Activated B cell treated with CpG ODN at 0.5 μM for 24 hours (primary cell): ENCODE measurements at regions not wholly inside any gene's neighbourhood (a gene's known extent, or its start where the extent isn't known, plus 50 kb on each side); places are given as distances from the start of the nearest gene placed in this dataset.

Experiments used
- ATAC-seq: fragments of 200-7000 bp; cut with Tn5 transposase; one replicate; pipeline ENCODE4 v1.10.0; 2021; ENCODE audit warnings: low read depth, mild to moderate bottlenecking, moderate library complexity
- CTCF ChIA-PET: fragments of 350-600 bp; sonication (Branson Sonifier 250); formaldehyde crosslinking; loops from one replicate; lab custom pipeline; 2021; ENCODE audit warnings: antibody characterized with exemption; lab: Charles Lee
- POLR2A ChIA-PET: fragments of 350-600 bp; sonication (Branson Sonifier 250); formaldehyde crosslinking; loops from one replicate; lab custom pipeline; 2021; ENCODE audit warnings: antibody characterized with exemption; lab: Charles Lee
- DNase-seq: peaks from one replicate; pipeline ENCODE4 v3.0.0; 2022
- H3K27ac Mint-ChIP-seq: one replicate; pipeline ENCODE4 v1.8.0; 2020; ENCODE audit warnings: mixed read lengths
- H3K27me3 Mint-ChIP-seq: one replicate; pipeline ENCODE4 v1.8.0; 2021; ENCODE audit warnings: mixed read lengths
- H3K36me3 Mint-ChIP-seq: one replicate; pipeline ENCODE4 v1.8.0; 2021; ENCODE audit warnings: low read depth, mixed read lengths
- H3K4me1 Mint-ChIP-seq: one replicate; pipeline ENCODE4 v1.8.0; 2021; ENCODE audit warnings: mixed read lengths
- H3K4me3 Mint-ChIP-seq: one replicate; pipeline ENCODE4 v1.8.0; 2020; ENCODE audit warnings: mild to moderate bottlenecking, mixed read lengths
- H3K9me3 Mint-ChIP-seq: one replicate; pipeline ENCODE4 v1.8.0; 2020; ENCODE audit warnings: mixed read lengths
- CTCF ChIP-seq: fragments of 200-600 bp; IDR thresholded peaks from one replicate; pipeline ENCODE4 v1.8.0; 2022; ENCODE audit warnings: antibody characterized with exemption, mild to moderate bottlenecking
- intact Hi-C: fragments of 100-400 bp; cut with micrococcal nuclease; formaldehyde crosslinking; loops from one replicate; pipeline ENCODE4 v1.15.1; 2024

- H3K27me3 Mint-ChIP-seq: no peaks in the 10 kb centered on the region
- no peaks in the 10 kb centered on the region for H3K9me3 Mint-ChIP-seq
- H3K4me3 Mint-ChIP-seq: no peak overlapping the region
- ChIA-PET CTCF (no interaction called here), POLR2A (no interaction called here)
- no peak for DNase-seq
- H3K27ac Mint-ChIP-seq: no peak overlapping the region
- intact Hi-C loops: no loop called here
- ATAC-seq: no peak
- TF ChIP-seq CTCF: no peak
- no peaks in the 10 kb centered on the region for H3K36me3 Mint-ChIP-seq
- no peaks in the 10 kb centered on the region for H3K4me1 Mint-ChIP-seq
Observed at GRCh38 chrX:14357314-14357713, 172.0 kb upstream of the GLRA2 start.

- CTCF ChIA-PET: no interaction called here
- DNase-seq: no peak
- Mint-ChIP-seq H3K27me3 (no peaks in the 10 kb centered on the region), H3K4me3 (no peak overlapping the region), H3K27ac (no peak overlapping the region), H3K9me3 (no peaks in the 10 kb centered on the region), H3K4me1 (no peaks in the 10 kb centered on the region), H3K36me3 (no peaks in the 10 kb centered on the region)
- no peak for TF ChIP-seq CTCF
- ATAC-seq: no peak
- intact Hi-C loops: no loop called here
- POLR2A ChIA-PET: no interaction called here
Observed at GRCh38 chrX:14356401-14356800, 172.9 kb upstream of the GLRA2 start.

- DNase-seq (no peak), ATAC-seq (no peak)
- H3K27ac Mint-ChIP-seq: no peak overlapping the region
- CTCF ChIA-PET: no interaction called here
- intact Hi-C loops: no loop called here
- H3K36me3 Mint-ChIP-seq: no peaks in the 10 kb centered on the region
- H3K27me3 Mint-ChIP-seq: no peaks in the 10 kb centered on the region
- no peaks in the 10 kb centered on the region for H3K9me3 Mint-ChIP-seq
- POLR2A ChIA-PET: no interaction called here
- no peak overlapping the region for H3K4me3 Mint-ChIP-seq
- no peak for TF ChIP-seq CTCF
- no peaks in the 10 kb centered on the region for H3K4me1 Mint-ChIP-seq
Observed at GRCh38 chrX:14355556-14355955, 173.8 kb upstream of the GLRA2 start.

- ChIA-PET POLR2A (no interaction called here), CTCF (no interaction called here)
- no peaks in the 10 kb centered on the region for H3K9me3 Mint-ChIP-seq
- no peak for DNase-seq
- no peak overlapping the region for H3K4me3 Mint-ChIP-seq
- no peaks in the 10 kb centered on the region for H3K36me3 Mint-ChIP-seq
- no peaks in the 10 kb centered on the region for H3K27me3 Mint-ChIP-seq
- intact Hi-C loops: no loop called here
- no peak for ATAC-seq
- H3K27ac Mint-ChIP-seq: no peak overlapping the region
- H3K4me1 Mint-ChIP-seq: no peaks in the 10 kb centered on the region
- no peak for TF ChIP-seq CTCF
Observed at GRCh38 chrX:14354521-14354920, 174.8 kb upstream of the GLRA2 start.

- no peak for TF ChIP-seq CTCF
- DNase-seq (no peak), ATAC-seq (no peak)
- Mint-ChIP-seq H3K27ac (no peak overlapping the region), H3K9me3 (no peaks in the 10 kb centered on the region), H3K4me3 (no peak overlapping the region), H3K4me1 (no peaks in the 10 kb centered on the region), H3K36me3 (no peaks in the 10 kb centered on the region), H3K27me3 (no peaks in the 10 kb centered on the region)
- intact Hi-C loops: no loop called here
- POLR2A ChIA-PET: no interaction called here
- CTCF ChIA-PET: no interaction called here
Observed at GRCh38 chrX:14352511-14352910, 176.8 kb upstream of the GLRA2 start.
